ENCODE measurements at regions not wholly inside any gene's neighbourhood (a gene's known extent, or its start where the extent isn't known, plus 50 kb on each side); places are given as distances from the start of the nearest gene placed in this dataset.

- POLR2A ChIA-PET: no interaction called here
- DNase-seq (ENCODE audit: extremely low spot score): no peak
- CTCF ChIA-PET: no interaction called here
- TF ChIP-seq CTCF (IDR thresholded peaks at IDR 0.05; ENCODE audit: control extremely low read depth, extremely low read depth, low read depth, missing control alignments): no peak
These were observed 272.6 kb upstream of the KCNN2 start for GRCh38 chr5:114089259-114089658.

GRCh38 chr5:114097570-114097969, 264.3 kb upstream of the KCNN2 start:
- ChIA-PET CTCF (interaction anchor here (0.8 to 1.3 kb wide), 2 partner anchors 14 to 24 kb away, joined by 3 to 5 read pairs; no protein-coding TSS in a partner anchor), POLR2A (no interaction called here)
- TF ChIP-seq CTCF (IDR thresholded peaks at IDR 0.05; ENCODE audit: control extremely low read depth, extremely low read depth, low read depth, missing control alignments): no peak
- no peak for DNase-seq (ENCODE audit: extremely low spot score)

GRCh38 chr5:114099161-114099560, 262.7 kb upstream of the KCNN2 start:
- ChIA-PET POLR2A (no interaction called here), CTCF (interaction anchor here (1.2 kb wide), 1 partner anchor 351 kb away, joined by 3 read pairs; no protein-coding TSS in a partner anchor)
- DNase-seq (ENCODE audit: extremely low spot score): no peak
- TF ChIP-seq CTCF (IDR thresholded peaks at IDR 0.05; ENCODE audit: control extremely low read depth, extremely low read depth, low read depth, missing control alignments): no peak

- peak; percentile 50 for TF ChIP-seq CTCF (IDR thresholded peaks at IDR 0.05; ENCODE audit: control extremely low read depth, extremely low read depth, low read depth, missing control alignments)
- no peak for DNase-seq (ENCODE audit: extremely low spot score)
- CTCF ChIA-PET: interaction anchor here (0.6 to 1.9 kb wide), 5 partner anchors 13 to 351 kb away, joined by 3 to 5 read pairs (median 3); no protein-coding TSS in a partner anchor
- POLR2A ChIA-PET: no interaction called here
These were observed 260.7 kb upstream of the KCNN2 start for GRCh38 chr5:114101153-114101552.

- CTCF ChIA-PET: no interaction called here
- DNase-seq (ENCODE audit: extremely low spot score): no peak
- POLR2A ChIA-PET: no interaction called here
- TF ChIP-seq CTCF (IDR thresholded peaks at IDR 0.05; ENCODE audit: control extremely low read depth, extremely low read depth, low read depth, missing control alignments): no peak
These were observed 248.3 kb upstream of the KCNN2 start for GRCh38 chr5:114113604-114114003.

- TF ChIP-seq CTCF (IDR thresholded peaks at IDR 0.05; ENCODE audit: control extremely low read depth, extremely low read depth, low read depth, missing control alignments): no peak
- CTCF ChIA-PET: interaction anchor here (1.2 to 1.8 kb wide), 3 partner anchors 10 to 13 kb away, joined by 3 to 7 read pairs (median 6); no protein-coding TSS in a partner anchor
- POLR2A ChIA-PET: no interaction called here
- no peak for DNase-seq (ENCODE audit: extremely low spot score)
These were observed 244.9 kb upstream of the KCNN2 start for GRCh38 chr5:114116981-114117380.

All from GM10248 (cell line).